Endothelial cell (in vitro differentiated cells): ENCODE measurements at regions not wholly inside any gene's neighbourhood (a gene's known extent, or its start where the extent isn't known, plus 50 kb on each side); places are given as distances from the start of the nearest gene placed in this dataset.

Experiments
- DNase-seq: peaks from one replicate; pipeline ENCODE4 v3.0.0; 2021; ENCODE audit warnings: low spot score
- H3K27ac Mint-ChIP-seq: one replicate; pipeline ENCODE4 v1.8.0; 2021; ENCODE audit warnings: mixed read lengths, inconsistent platforms; ENCODE audit not compliant: unreplicated experiment
- H3K27me3 Mint-ChIP-seq: one replicate; pipeline ENCODE4 v1.8.0; 2021; ENCODE audit warnings: mild to moderate bottlenecking, moderate library complexity, mixed read lengths, inconsistent platforms; ENCODE audit not compliant: unreplicated experiment
- H3K36me3 Mint-ChIP-seq: one replicate; pipeline ENCODE4 v1.8.0; 2021; ENCODE audit warnings: mild to moderate bottlenecking, low read depth, mixed read lengths, inconsistent platforms; ENCODE audit not compliant: unreplicated experiment
- H3K4me1 Mint-ChIP-seq: one replicate; pipeline ENCODE4 v1.8.0; 2021; ENCODE audit warnings: mild to moderate bottlenecking, mixed read lengths, inconsistent platforms; ENCODE audit not compliant: unreplicated experiment
- H3K4me3 Mint-ChIP-seq: one replicate; pipeline ENCODE4 v1.8.0; 2021; ENCODE audit warnings: mild to moderate bottlenecking, mixed read lengths, inconsistent platforms; ENCODE audit not compliant: unreplicated experiment
- H3K9me3 Mint-ChIP-seq: one replicate; pipeline ENCODE4 v1.8.0; 2021; ENCODE audit warnings: mixed read lengths, inconsistent platforms; ENCODE audit not compliant: unreplicated experiment
- CTCF ChIP-seq: fragments of 200-600 bp; sonication (generic); IDR thresholded peaks from one replicate; pipeline ENCODE4 v1.5.0; 2021; ENCODE audit warnings: antibody characterized with exemption; ENCODE audit not compliant: unreplicated experiment

DNA sequence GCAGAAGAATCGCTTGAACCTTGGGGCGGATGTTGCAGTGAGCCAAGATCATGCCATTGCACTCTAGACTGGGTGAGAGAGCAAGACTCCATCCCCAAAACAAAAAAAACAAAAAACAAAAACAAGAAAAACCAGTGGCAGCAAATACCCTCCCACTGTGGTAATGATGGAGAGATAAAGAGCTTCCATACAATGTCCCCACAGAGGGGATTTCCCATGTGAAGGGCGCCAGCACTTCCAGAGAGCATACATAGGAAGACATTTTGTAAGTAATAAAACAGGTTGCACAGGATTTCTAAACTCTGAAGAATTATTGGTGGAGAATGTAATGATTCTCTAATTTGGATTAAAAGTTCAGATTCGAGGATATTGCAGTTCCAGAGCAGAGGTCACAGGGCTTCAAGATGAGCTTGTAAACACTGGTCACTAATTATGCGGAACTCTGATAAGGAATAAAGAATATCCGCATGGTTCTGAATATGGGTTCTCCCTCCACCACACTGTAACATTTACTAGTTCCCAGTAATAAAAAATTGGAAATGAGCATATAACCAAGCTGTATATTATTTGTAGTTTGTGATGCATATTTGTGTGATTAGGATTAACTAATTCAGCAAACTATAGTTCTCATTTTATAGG, 290.1 kb upstream of the SLC10A2 start:
- DNase-seq, result no peak
- Mint-ChIP-seq H3K36me3 (no peaks in the 10 kb centered on the region), H3K27ac (no peak overlapping the region), H3K27me3 (no peaks in the 10 kb centered on the region), H3K9me3 (no peaks in the 10 kb centered on the region), H3K4me1 (no peaks in the 10 kb centered on the region), H3K4me3 (no peak overlapping the region)
- no peak for TF ChIP-seq CTCF

DNA sequence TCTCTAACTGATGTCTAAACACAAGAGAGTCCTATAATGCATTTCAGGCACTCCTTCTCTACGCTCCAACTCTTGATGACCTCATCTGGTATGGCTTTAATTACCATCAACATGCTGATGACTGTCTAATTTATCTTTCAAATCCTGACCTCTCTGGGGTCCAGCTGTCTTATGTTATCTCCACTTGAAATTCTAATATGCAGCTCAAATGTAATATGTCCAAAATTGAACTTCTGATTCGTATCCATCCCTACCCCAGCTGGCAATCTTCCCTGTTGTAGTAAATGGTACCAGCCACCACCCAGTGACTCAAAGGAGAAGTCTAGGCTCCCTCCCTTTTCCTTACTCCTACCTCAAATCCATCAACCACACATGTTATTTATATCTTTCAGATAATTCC, 288.0 kb upstream of the SLC10A2 start:
- no peak for DNase-seq
- Mint-ChIP-seq H3K36me3 (no peaks in the 10 kb centered on the region), H3K9me3 (no peaks in the 10 kb centered on the region), H3K27ac (no peak overlapping the region), H3K4me1 (peaks cover 4% of the 10 kb centered on the region), H3K4me3 (no peak overlapping the region), H3K27me3 (no peaks in the 10 kb centered on the region)
- TF ChIP-seq CTCF, result no peak

- H3K4me3 Mint-ChIP-seq, result no peak overlapping the region
- DNase-seq, result no peak
- no peak overlapping the region for H3K27ac Mint-ChIP-seq
- H3K27me3 Mint-ChIP-seq, result no peaks in the 10 kb centered on the region
- peaks cover 4% of the 10 kb centered on the region for H3K4me1 Mint-ChIP-seq
- H3K36me3 Mint-ChIP-seq, result no peaks in the 10 kb centered on the region
- no peak for TF ChIP-seq CTCF
- no peaks in the 10 kb centered on the region for H3K9me3 Mint-ChIP-seq
Measured at GRCh38 chr13:103351035-103351828, 285.0 kb upstream of the SLC10A2 start.

- Mint-ChIP-seq H3K9me3 (no peaks in the 10 kb centered on the region), H3K27ac (no peak overlapping the region), H3K4me3 (no peak overlapping the region), H3K27me3 (no peaks in the 10 kb centered on the region), H3K36me3 (no peaks in the 10 kb centered on the region), H3K4me1 (peaks cover 4% of the 10 kb centered on the region)
- no peak for DNase-seq
- no peak for TF ChIP-seq CTCF
Measured at GRCh38 chr13:103350147-103350546, 283.9 kb upstream of the SLC10A2 start.

DNA sequence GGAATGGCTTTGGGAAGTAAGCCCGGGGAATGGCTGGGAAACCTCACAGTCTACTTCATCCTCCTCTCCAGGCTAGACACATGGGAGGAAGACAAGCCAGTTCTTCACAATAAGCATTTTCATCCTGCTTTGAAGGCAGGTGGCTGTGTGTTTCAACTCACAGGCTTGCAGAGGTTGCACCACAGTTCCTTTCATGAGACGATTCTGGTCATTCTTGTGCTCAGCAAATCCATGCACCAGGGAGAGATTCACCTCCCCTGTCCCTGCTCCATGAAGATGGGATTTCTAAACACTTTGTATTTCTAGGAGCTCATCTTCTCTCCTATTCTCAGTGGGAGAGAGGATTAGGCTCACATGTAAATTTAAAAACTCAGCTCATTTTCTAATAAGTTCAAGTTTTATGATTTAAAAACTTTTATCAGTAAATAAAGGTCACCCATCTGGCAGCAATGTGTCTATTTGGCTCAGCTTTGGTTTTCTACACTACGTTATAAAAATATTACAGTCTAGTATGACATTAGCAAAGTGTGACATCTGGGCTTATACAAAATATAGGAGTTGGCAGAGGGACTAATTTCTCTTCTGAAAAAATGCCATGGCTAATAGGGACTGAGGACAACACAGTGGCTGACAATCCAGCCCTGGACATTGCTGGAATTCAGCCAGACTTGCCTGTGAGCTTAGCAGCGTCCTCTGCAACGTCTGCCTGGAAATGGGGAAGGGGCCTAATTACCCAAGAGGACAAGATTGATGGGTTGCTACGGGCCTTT, 283.2 kb upstream of the SLC10A2 start:
- peaks cover 4% of the 10 kb centered on the region for H3K4me1 Mint-ChIP-seq

More for the DNA sequence above, 283.2 kb upstream of the SLC10A2 start:
- no peak overlapping the region for H3K27ac Mint-ChIP-seq
- H3K36me3 Mint-ChIP-seq, result no peaks in the 10 kb centered on the region
- no peak overlapping the region for H3K4me3 Mint-ChIP-seq
- H3K9me3 Mint-ChIP-seq, result no peaks in the 10 kb centered on the region
- no peak for DNase-seq
- no peak for TF ChIP-seq CTCF
- no peaks in the 10 kb centered on the region for H3K27me3 Mint-ChIP-seq
